ENCODE measurements at regions not wholly inside any gene's neighbourhood (a gene's known extent, or its start where the extent isn't known, plus 50 kb on each side); places are given as distances from the start of the nearest gene placed in this dataset.

DNA sequence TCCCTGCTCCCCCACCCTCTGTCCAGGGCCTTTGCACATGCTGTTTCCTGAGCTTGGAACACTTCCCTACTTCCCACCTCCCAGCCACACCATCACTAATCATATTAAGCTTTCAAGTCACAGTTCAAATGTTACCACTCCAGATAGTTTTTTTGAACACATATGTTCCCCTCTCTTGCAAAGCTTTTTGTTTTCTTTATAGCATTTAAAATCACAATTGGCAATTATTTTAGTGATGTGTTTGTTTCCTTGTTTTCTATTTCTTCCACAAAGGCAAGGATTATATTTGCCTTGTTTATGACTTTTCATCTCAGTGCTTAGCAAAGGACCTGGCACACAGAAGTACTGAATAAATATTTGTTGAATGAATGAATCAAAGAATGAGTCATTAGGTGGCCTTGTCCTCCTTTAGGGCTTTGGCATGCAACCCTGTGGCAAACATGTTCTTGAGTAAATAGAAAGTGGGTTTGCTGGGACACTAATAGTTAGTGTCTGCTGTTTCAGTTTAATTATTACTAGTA lies 386.8 kb downstream of the FGF10 start (continued):
- TF ChIP-seq, protein P1, sequence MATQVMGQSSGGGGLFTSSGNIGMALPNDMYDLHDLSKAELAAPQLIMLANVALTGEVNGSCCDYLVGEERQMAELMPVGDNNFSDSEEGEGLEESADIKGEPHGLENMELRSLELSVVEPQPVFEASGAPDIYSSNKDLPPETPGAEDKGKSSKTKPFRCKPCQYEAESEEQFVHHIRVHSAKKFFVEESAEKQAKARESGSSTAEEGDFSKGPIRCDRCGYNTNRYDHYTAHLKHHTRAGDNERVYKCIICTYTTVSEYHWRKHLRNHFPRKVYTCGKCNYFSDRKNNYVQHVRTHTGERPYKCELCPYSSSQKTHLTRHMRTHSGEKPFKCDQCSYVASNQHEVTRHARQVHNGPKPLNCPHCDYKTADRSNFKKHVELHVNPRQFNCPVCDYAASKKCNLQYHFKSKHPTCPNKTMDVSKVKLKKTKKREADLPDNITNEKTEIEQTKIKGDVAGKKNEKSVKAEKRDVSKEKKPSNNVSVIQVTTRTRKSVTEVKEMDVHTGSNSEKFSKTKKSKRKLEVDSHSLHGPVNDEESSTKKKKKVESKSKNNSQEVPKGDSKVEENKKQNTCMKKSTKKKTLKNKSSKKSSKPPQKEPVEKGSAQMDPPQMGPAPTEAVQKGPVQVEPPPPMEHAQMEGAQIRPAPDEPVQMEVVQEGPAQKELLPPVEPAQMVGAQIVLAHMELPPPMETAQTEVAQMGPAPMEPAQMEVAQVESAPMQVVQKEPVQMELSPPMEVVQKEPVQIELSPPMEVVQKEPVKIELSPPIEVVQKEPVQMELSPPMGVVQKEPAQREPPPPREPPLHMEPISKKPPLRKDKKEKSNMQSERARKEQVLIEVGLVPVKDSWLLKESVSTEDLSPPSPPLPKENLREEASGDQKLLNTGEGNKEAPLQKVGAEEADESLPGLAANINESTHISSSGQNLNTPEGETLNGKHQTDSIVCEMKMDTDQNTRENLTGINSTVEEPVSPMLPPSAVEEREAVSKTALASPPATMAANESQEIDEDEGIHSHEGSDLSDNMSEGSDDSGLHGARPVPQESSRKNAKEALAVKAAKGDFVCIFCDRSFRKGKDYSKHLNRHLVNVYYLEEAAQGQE (IDR thresholded peaks at IDR 0.05; ENCODE audit: borderline replicate concordance in 1 of 2, low read depth in 1 of 2, low read length in 2 of 2): peak in 1 of 2 experiments; percentile 20; a peak in 1 of 4 replicates
- TF ChIP-seq NR2F1 (CRISPR knock-in tag; IDR thresholded peaks at IDR 0.05) (peak in 1 of 2 experiments; percentile 67; a peak in 2 of 4 replicates), TFDP2 (CRISPR knock-in tag; IDR thresholded peaks at IDR 0.05) (0 out of 2 replicates have a peak, but pooled peaks have one; percentile 19), FOXA3 (CRISPR knock-in tag; IDR thresholded peaks at IDR 0.05) (peak; percentile 98), NFIC (IDR thresholded peaks at IDR 0.05; ENCODE audit: low read length) (peak; percentile 97), BCL6 (CRISPR knock-in tag; IDR thresholded peaks at IDR 0.05) (peak; percentile 76), NFE2 (CRISPR knock-in tag; IDR thresholded peaks at IDR 0.05) (no peak), ZNF761 (CRISPR knock-in tag; conservative IDR thresholded peaks at IDR 0.05) (no peak), MBD4 (IDR thresholded peaks at IDR 0.05; ENCODE audit: borderline replicate concordance, low read length) (no peak), POLR2G (IDR thresholded peaks at IDR 0.05; ENCODE audit: low read depth, low read length) (no peak), SIX4 (CRISPR knock-in tag; IDR thresholded peaks at IDR 0.05) (peak; percentile 58; the same call in 1 of the 2 replicates), ZNF232 (CRISPR knock-in tag; IDR thresholded peaks at IDR 0.05; ENCODE audit: borderline replicate concordance) (no peak), PHF21A (CRISPR knock-in tag; IDR thresholded peaks at IDR 0.05) (peak; percentile 69), RCOR2 (CRISPR knock-in tag; IDR thresholded peaks at IDR 0.05) (peak; percentile 73; the same call in 1 of the 2 replicates), CEBPB (IDR thresholded peaks at IDR 0.05; ENCODE audit: borderline replicate concordance, low read depth, low read length) (peak; percentile 68; the same call in 1 of the 2 replicates), TRIM24 (CRISPR knock-in tag; IDR thresholded peaks at IDR 0.05) (peak; percentile 73; the same call in 1 of the 2 replicates)
- TF ChIP-seq, protein P2, sequence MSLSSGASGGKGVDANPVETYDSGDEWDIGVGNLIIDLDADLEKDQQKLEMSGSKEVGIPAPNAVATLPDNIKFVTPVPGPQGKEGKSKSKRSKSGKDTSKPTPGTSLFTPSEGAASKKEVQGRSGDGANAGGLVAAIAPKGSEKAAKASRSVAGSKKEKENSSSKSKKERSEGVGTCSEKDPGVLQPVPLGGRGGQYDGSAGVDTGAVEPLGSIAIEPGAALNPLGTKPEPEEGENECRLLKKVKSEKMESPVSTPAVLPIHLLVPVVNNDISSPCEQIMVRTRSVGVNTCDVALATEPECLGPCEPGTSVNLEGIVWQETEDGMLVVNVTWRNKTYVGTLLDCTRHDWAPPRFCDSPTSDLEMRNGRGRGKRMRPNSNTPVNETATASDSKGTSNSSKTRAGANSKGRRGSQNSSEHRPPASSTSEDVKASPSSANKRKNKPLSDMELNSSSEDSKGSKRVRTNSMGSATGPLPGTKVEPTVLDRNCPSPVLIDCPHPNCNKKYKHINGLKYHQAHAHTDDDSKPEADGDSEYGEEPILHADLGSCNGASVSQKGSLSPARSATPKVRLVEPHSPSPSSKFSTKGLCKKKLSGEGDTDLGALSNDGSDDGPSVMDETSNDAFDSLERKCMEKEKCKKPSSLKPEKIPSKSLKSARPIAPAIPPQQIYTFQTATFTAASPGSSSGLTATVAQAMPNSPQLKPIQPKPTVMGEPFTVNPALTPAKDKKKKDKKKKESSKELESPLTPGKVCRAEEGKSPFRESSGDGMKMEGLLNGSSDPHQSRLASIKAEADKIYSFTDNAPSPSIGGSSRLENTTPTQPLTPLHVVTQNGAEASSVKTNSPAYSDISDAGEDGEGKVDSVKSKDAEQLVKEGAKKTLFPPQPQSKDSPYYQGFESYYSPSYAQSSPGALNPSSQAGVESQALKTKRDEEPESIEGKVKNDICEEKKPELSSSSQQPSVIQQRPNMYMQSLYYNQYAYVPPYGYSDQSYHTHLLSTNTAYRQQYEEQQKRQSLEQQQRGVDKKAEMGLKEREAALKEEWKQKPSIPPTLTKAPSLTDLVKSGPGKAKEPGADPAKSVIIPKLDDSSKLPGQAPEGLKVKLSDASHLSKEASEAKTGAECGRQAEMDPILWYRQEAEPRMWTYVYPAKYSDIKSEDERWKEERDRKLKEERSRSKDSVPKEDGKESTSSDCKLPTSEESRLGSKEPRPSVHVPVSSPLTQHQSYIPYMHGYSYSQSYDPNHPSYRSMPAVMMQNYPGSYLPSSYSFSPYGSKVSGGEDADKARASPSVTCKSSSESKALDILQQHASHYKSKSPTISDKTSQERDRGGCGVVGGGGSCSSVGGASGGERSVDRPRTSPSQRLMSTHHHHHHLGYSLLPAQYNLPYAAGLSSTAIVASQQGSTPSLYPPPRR (CRISPR knock-in tag; IDR thresholded peaks at IDR 0.05; ENCODE audit: borderline replicate concordance): peak; percentile 83; the same call in 1 of the 2 replicates
- TF ChIP-seq, protein P3, sequence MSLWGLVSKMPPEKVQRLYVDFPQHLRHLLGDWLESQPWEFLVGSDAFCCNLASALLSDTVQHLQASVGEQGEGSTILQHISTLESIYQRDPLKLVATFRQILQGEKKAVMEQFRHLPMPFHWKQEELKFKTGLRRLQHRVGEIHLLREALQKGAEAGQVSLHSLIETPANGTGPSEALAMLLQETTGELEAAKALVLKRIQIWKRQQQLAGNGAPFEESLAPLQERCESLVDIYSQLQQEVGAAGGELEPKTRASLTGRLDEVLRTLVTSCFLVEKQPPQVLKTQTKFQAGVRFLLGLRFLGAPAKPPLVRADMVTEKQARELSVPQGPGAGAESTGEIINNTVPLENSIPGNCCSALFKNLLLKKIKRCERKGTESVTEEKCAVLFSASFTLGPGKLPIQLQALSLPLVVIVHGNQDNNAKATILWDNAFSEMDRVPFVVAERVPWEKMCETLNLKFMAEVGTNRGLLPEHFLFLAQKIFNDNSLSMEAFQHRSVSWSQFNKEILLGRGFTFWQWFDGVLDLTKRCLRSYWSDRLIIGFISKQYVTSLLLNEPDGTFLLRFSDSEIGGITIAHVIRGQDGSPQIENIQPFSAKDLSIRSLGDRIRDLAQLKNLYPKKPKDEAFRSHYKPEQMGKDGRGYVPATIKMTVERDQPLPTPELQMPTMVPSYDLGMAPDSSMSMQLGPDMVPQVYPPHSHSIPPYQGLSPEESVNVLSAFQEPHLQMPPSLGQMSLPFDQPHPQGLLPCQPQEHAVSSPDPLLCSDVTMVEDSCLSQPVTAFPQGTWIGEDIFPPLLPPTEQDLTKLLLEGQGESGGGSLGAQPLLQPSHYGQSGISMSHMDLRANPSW (CRISPR knock-in tag; IDR thresholded peaks at IDR 0.05; ENCODE audit: borderline replicate concordance): peak; percentile 70; the same call in 1 of the 2 replicates

All from HepG2 (cell line).